ENCODE measurements at regions not wholly inside any gene's neighbourhood (a gene's known extent, or its start where the extent isn't known, plus 50 kb on each side); places are given as distances from the start of the nearest gene placed in this dataset.
"Not testable (repeated sequence)": the region's sequence is repeated elsewhere in the genome, so short reads cannot be mapped to it uniquely, and the experiment has no call there.

GRCh38 chr2:89876445-89876844 is 1185.0 kb downstream of the RPIA start:
- H3K4me1 ChIP-seq; H3K79me2 ChIP-seq (ENCODE audit: low read depth); H3K27ac Mint-ChIP-seq; H3K27me3 ChIP-seq; H3K27ac ChIP-seq; H3K4me3 ChIP-seq; H3K4me2 ChIP-seq; H3K9me3 Mint-ChIP-seq; H3K4me1 Mint-ChIP-seq; DNase-seq (ENCODE audit: low spot score); H3F3A ChIP-seq (ENCODE audit: low read depth); H3K36me3 ChIP-seq; H3K27me3 Mint-ChIP-seq (ENCODE audit: insufficient read depth, low read depth); H3K4me3 Mint-ChIP-seq; H3K9me3 ChIP-seq (ENCODE audit: low read depth); H3K9ac ChIP-seq; H4K20me1 ChIP-seq (ENCODE audit: low read depth); H2AFZ ChIP-seq (replicated peaks); H3K36me3 Mint-ChIP-seq: not testable (repeated sequence)

GRCh38 chr2:89876878-89877277 is 1185.4 kb downstream of the RPIA start:
- H3K9me3 ChIP-seq (ENCODE audit: low read depth); H3K27ac ChIP-seq; H3K27ac Mint-ChIP-seq; H3K4me1 ChIP-seq; H3K79me2 ChIP-seq (ENCODE audit: low read depth); H3K9ac ChIP-seq; DNase-seq (ENCODE audit: low spot score); H3K4me3 Mint-ChIP-seq; H3K4me3 ChIP-seq; H3K27me3 Mint-ChIP-seq (ENCODE audit: insufficient read depth, low read depth); H3K36me3 ChIP-seq; H2AFZ ChIP-seq (replicated peaks); H4K20me1 ChIP-seq (ENCODE audit: low read depth); H3K27me3 ChIP-seq; H3F3A ChIP-seq (ENCODE audit: low read depth); H3K36me3 Mint-ChIP-seq; H3K4me1 Mint-ChIP-seq; H3K4me2 ChIP-seq; H3K9me3 Mint-ChIP-seq: not testable (repeated sequence)

- H3K9ac ChIP-seq; H4K20me1 ChIP-seq (ENCODE audit: low read depth); H3K27ac Mint-ChIP-seq; H3K36me3 ChIP-seq; H3K27me3 ChIP-seq; H3K9me3 Mint-ChIP-seq; H3K27ac ChIP-seq; H3K27me3 Mint-ChIP-seq (ENCODE audit: insufficient read depth, low read depth); H2AFZ ChIP-seq (replicated peaks); H3K4me2 ChIP-seq; H3K4me3 ChIP-seq; H3K4me1 Mint-ChIP-seq; H3K4me1 ChIP-seq; H3F3A ChIP-seq (ENCODE audit: low read depth); H3K79me2 ChIP-seq (ENCODE audit: low read depth); H3K36me3 Mint-ChIP-seq; H3K9me3 ChIP-seq (ENCODE audit: low read depth); H3K4me3 Mint-ChIP-seq; DNase-seq (ENCODE audit: low spot score): not testable (repeated sequence)
These were observed 1191.4 kb downstream of the RPIA start for GRCh38 chr2:89882880-89883279.

DNA sequence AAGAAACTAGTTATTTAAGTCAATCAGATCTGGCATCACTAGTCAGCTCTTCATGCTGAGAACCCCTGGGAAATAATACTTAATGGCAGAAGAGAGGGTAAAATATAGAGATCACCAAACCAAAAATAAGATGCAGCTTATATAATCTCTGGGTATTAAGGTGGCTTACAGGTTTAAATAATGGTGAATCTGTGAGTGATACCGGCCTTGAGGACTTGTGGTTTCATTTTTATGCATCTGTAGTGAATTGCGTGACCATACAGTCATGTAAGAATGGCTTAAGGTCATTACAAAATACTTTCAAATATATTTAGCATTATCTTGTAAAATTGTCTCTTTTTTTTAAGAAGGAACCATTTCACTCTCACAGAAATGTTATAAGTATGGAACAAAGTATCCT is 1192.2 kb downstream of the RPIA start:
- H4K20me1 ChIP-seq (ENCODE audit: low read depth); H3K4me3 Mint-ChIP-seq; H3K4me2 ChIP-seq; H3K4me1 ChIP-seq; DNase-seq (ENCODE audit: low spot score); H3K9ac ChIP-seq; H3K9me3 ChIP-seq (ENCODE audit: low read depth); H3K36me3 Mint-ChIP-seq; H3K27me3 ChIP-seq; H3K4me3 ChIP-seq; H3K4me1 Mint-ChIP-seq; H3K79me2 ChIP-seq (ENCODE audit: low read depth); H2AFZ ChIP-seq (replicated peaks); H3K27me3 Mint-ChIP-seq (ENCODE audit: insufficient read depth, low read depth); H3F3A ChIP-seq (ENCODE audit: low read depth); H3K9me3 Mint-ChIP-seq; H3K27ac ChIP-seq; H3K27ac Mint-ChIP-seq; H3K36me3 ChIP-seq: not testable (repeated sequence)

- not testable (repeated sequence) for H3K9me3 Mint-ChIP-seq; H3F3A ChIP-seq (ENCODE audit: low read depth); H3K4me3 ChIP-seq; H3K79me2 ChIP-seq (ENCODE audit: low read depth); H3K36me3 ChIP-seq; H3K4me1 ChIP-seq; H3K9me3 ChIP-seq (ENCODE audit: low read depth); H3K27me3 ChIP-seq; H3K4me1 Mint-ChIP-seq; H3K27me3 Mint-ChIP-seq (ENCODE audit: insufficient read depth, low read depth); H2AFZ ChIP-seq (replicated peaks); H4K20me1 ChIP-seq (ENCODE audit: low read depth); H3K36me3 Mint-ChIP-seq; H3K4me2 ChIP-seq; DNase-seq (ENCODE audit: low spot score); H3K27ac Mint-ChIP-seq; H3K9ac ChIP-seq; H3K4me3 Mint-ChIP-seq; H3K27ac ChIP-seq
These were observed 1193.6 kb downstream of the RPIA start for GRCh38 chr2:89885071-89885470.

GRCh38 chr2:89888693-89889092 is 1197.2 kb downstream of the RPIA start:
- H3K9me3 ChIP-seq (ENCODE audit: low read depth); H3K4me1 ChIP-seq; H3K79me2 ChIP-seq (ENCODE audit: low read depth); H4K20me1 ChIP-seq (ENCODE audit: low read depth); H3K4me1 Mint-ChIP-seq; H3K27me3 Mint-ChIP-seq (ENCODE audit: insufficient read depth, low read depth); H3K9ac ChIP-seq; H3K27me3 ChIP-seq; H3K36me3 Mint-ChIP-seq; H3K27ac Mint-ChIP-seq; H3K9me3 Mint-ChIP-seq; DNase-seq (ENCODE audit: low spot score); H3K4me2 ChIP-seq; H3K4me3 Mint-ChIP-seq; H3K27ac ChIP-seq; H2AFZ ChIP-seq (replicated peaks); H3F3A ChIP-seq (ENCODE audit: low read depth); H3K4me3 ChIP-seq; H3K36me3 ChIP-seq: not testable (repeated sequence)

DNA sequence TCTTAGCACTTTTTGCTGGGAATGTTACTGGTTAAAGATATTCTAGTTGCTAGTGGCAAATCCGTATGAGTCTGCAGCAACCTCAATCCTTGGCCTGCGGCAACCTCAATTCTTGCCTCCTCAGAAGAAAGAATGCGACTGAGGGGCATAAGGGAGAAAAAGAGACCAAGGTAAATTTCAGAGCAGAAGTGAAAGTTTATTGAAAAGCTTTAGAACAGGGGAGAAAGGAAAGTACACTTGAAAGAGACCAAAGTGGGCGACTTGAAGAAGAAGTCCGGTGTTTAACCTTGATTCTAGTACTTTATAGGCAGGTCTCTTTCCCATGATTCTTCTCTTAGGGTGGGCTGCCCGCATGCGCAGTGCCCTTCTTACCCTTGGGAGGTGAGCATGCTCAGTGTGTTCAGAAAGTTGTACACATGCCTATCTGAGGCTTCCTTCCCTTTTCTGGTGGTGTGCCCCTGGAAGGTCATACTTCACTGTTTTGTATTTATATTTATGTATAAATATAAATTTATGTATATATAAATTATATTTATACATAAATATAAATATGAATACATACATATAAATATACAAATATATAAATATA is 1198.8 kb downstream of the RPIA start:
- not testable (repeated sequence) for H3K4me1 Mint-ChIP-seq, H3K9ac ChIP-seq

DNA sequence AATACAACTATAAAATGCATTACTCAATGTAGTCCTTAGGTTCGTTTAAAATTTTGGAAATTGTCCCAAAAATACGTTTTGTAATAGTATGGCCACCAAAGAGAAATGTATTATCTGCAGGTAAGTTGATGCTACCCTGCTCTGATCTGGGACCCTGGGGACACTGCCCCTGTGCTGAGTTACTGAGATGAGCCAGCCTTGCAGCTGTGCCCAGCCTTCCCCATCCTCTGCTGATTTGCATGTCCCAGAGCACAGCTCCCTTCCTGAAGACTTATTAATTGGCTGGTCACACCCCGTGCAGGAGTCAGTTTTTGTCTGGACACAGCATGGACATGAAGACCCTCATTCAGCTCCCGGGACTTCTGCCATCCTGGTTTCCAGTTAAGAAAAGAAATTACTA is 1203.5 kb downstream of the RPIA start:
- H3K4me2 ChIP-seq; H3K9ac ChIP-seq; H3K4me3 ChIP-seq; H3K36me3 Mint-ChIP-seq; H2AFZ ChIP-seq (replicated peaks); H3K4me3 Mint-ChIP-seq; H3K27me3 ChIP-seq; H3K9me3 ChIP-seq (ENCODE audit: low read depth); H3F3A ChIP-seq (ENCODE audit: low read depth); H3K4me1 Mint-ChIP-seq; H3K27ac ChIP-seq; H3K36me3 ChIP-seq; H3K4me1 ChIP-seq; H3K9me3 Mint-ChIP-seq; H4K20me1 ChIP-seq (ENCODE audit: low read depth); DNase-seq (ENCODE audit: low spot score); H3K27me3 Mint-ChIP-seq (ENCODE audit: insufficient read depth, low read depth); H3K79me2 ChIP-seq (ENCODE audit: low read depth); H3K27ac Mint-ChIP-seq: not testable (repeated sequence)

More for the DNA sequence above, 1198.8 kb downstream of the RPIA start:
- not testable (repeated sequence) for H3K4me1 ChIP-seq; H3K79me2 ChIP-seq (ENCODE audit: low read depth); H2AFZ ChIP-seq (replicated peaks); H4K20me1 ChIP-seq (ENCODE audit: low read depth); H3K27me3 Mint-ChIP-seq (ENCODE audit: insufficient read depth, low read depth); H3K4me3 ChIP-seq; H3K36me3 Mint-ChIP-seq; H3K27ac ChIP-seq; H3F3A ChIP-seq (ENCODE audit: low read depth); H3K36me3 ChIP-seq; H3K27me3 ChIP-seq; H3K9me3 ChIP-seq (ENCODE audit: low read depth); H3K4me2 ChIP-seq; H3K9me3 Mint-ChIP-seq; H3K27ac Mint-ChIP-seq; DNase-seq (ENCODE audit: low spot score); H3K4me3 Mint-ChIP-seq
